Trophoblast cell (in vitro differentiated cells and primary cell): ENCODE measurements at regions not wholly inside any gene's neighbourhood (a gene's known extent, or its start where the extent isn't known, plus 50 kb on each side); places are given as distances from the start of the nearest gene placed in this dataset.

Experiments
- DNase-seq, 2 donors: peaks; one replicate each; pipeline ENCODE4 v3.0.0-alpha.2; 2016
- H2AFZ ChIP-seq: 2 replicates; pipeline ENCODE4 v1.6.1; 2013; ENCODE audit warnings: low read length, moderate library complexity, mild to moderate bottlenecking; ENCODE audit not compliant: insufficient read depth, poor library complexity
- H2AK5ac ChIP-seq: 2 replicates; pipeline ENCODE4 v1.6.1; 2013; ENCODE audit warnings: mild to moderate bottlenecking, low read length
- H2BK120ac ChIP-seq: 2 replicates; pipeline ENCODE4 v1.6.1; 2013; ENCODE audit warnings: low read length, mild to moderate bottlenecking, moderate library complexity; ENCODE audit not compliant: insufficient read depth, poor library complexity
- H2BK12ac ChIP-seq: 2 replicates; pipeline ENCODE4 v1.6.1; 2013; ENCODE audit warnings: mild to moderate bottlenecking, low read length, moderate library complexity
- H2BK5ac ChIP-seq: 2 replicates; pipeline ENCODE4 v1.6.1; 2013; ENCODE audit warnings: low read length, low read depth, moderate library complexity, mild to moderate bottlenecking; ENCODE audit not compliant: poor library complexity
- H3K14ac ChIP-seq: 2 replicates; pipeline ENCODE4 v1.6.1; 2013; ENCODE audit warnings: mild to moderate bottlenecking, low read length
- H3K18ac ChIP-seq: 2 replicates; pipeline ENCODE4 v1.6.1; 2013; ENCODE audit warnings: mild to moderate bottlenecking, low read length
- H3K23ac ChIP-seq: 2 replicates; pipeline ENCODE4 v1.6.1; 2013; ENCODE audit warnings: low read length
- H3K27ac ChIP-seq: 2 replicates; pipeline ENCODE4 v1.5.1; 2013; ENCODE audit warnings: low read depth, mild to moderate bottlenecking, inconsistent platforms, low read length, moderate library complexity
- H3K27me3 ChIP-seq: 2 replicates; pipeline ENCODE4 v1.6.1; 2013; ENCODE audit warnings: inconsistent platforms, mild to moderate bottlenecking, low read length, moderate library complexity; ENCODE audit not compliant: insufficient read depth
- H3K36me3 ChIP-seq, 2 experiments: 1 replicate in 1 of 2; 2 replicates in 1 of 2; pipeline ENCODE4 v1.6.1; 2013; ENCODE audit warnings: low read length in 2 of 2, mild to moderate bottlenecking in 2 of 2, moderate library complexity in 1 of 2; ENCODE audit not compliant: insufficient read depth in 2 of 2, control insufficient read depth in 1 of 2
- H3K4ac ChIP-seq: 2 replicates; pipeline ENCODE4 v1.6.1; 2013; ENCODE audit warnings: low read depth, mild to moderate bottlenecking, low read length, moderate library complexity
- H3K4me1 ChIP-seq, 2 experiments: 1 replicate in 1 of 2; 2 replicates in 1 of 2; pipeline ENCODE4 v1.6.1; 2013; ENCODE audit warnings: low read length in 2 of 2, mild to moderate bottlenecking in 2 of 2, moderate library complexity in 1 of 2; ENCODE audit not compliant: insufficient read depth in 2 of 2, control insufficient read depth in 1 of 2
- H3K4me2 ChIP-seq: 2 replicates; pipeline ENCODE4 v1.6.1; 2013; ENCODE audit warnings: inconsistent platforms, mild to moderate bottlenecking, low read length, moderate library complexity
- H3K4me3 ChIP-seq: 2 replicates; pipeline ENCODE4 v1.5.1; 2013; ENCODE audit warnings: mild to moderate bottlenecking, low read depth, low read length, inconsistent platforms
- H3K79me1 ChIP-seq: one replicate; pipeline ENCODE4 v1.6.1; 2013; ENCODE audit warnings: low read length
- H3K79me2 ChIP-seq: 2 replicates; pipeline ENCODE4 v1.6.1; 2013; ENCODE audit warnings: low read length, mild to moderate bottlenecking; ENCODE audit not compliant: control insufficient read depth, insufficient read depth, poor library complexity
- H3K9ac ChIP-seq: 2 replicates; pipeline ENCODE4 v1.6.1; 2013; ENCODE audit warnings: mild to moderate bottlenecking, low read length
- H3K9me3 ChIP-seq: 2 replicates; pipeline ENCODE4 v1.6.1; 2013; ENCODE audit warnings: low read depth, mild to moderate bottlenecking, control low read depth, inconsistent platforms, low read length; ENCODE audit not compliant: insufficient read depth
- H4K12ac ChIP-seq: 2 replicates; pipeline ENCODE4 v1.6.1; 2013; ENCODE audit warnings: low read depth, mild to moderate bottlenecking, low read length, moderate library complexity
- H4K8ac ChIP-seq: 2 replicates; pipeline ENCODE4 v1.6.1; 2013; ENCODE audit warnings: low read depth, mild to moderate bottlenecking, low read length, moderate library complexity
- H4K91ac ChIP-seq: one replicate; pipeline ENCODE4 v1.6.1; 2013; ENCODE audit warnings: low read depth, mild to moderate bottlenecking, low read length, moderate library complexity
- WGBS: extraction: QIAGEN DNeasy Blood & Tissue Kit; methylation state at CpG from one replicate; pipeline ENCODE4 v1.1.7; 2013; ENCODE audit warnings: missing lambda C conversion rate; ENCODE audit not compliant: insufficient read length, insufficient coverage; ENCODE audit errors: extremely low coverage; 5-methylcytosine and 5-hydroxymethylcytosine counted together

- Histone ChIP-seq H3K79me2 (no peaks in the 10 kb centered on the region), H3K18ac (no peak overlapping the region), H2BK120ac (no peak overlapping the region), H3K4me2 (no peak overlapping the region), H4K91ac (no peak overlapping the region), H3K9ac (no peak overlapping the region), H3K4me3 (no peak overlapping the region), H4K12ac (no peak overlapping the region), H3K27ac (no peak overlapping the region), H3K9me3 (no peaks in the 10 kb centered on the region), H2BK5ac (no peak overlapping the region), H3K4ac (no peak overlapping the region), H2AK5ac (no peak overlapping the region), H3K27me3 (no peaks in the 10 kb centered on the region), H3K23ac (no peak overlapping the region), H3K36me3 (no peaks in the 10 kb centered on the region), H3K14ac (no peak overlapping the region), H3K4me1 (no peaks in the 10 kb centered on the region), H4K8ac (no peak overlapping the region), H2BK12ac (no peak overlapping the region), H3K79me1 (no peaks in the 10 kb centered on the region), H2AFZ (no peak overlapping the region)
- DNase-seq: no peak
These were observed 62.7 kb upstream of the BRINP3 start for GRCh38 chr1:190540366-190540765.

GRCh38 chr1:190551638-190552037 is 74.0 kb upstream of the BRINP3 start:
- H3K23ac ChIP-seq: no peak overlapping the region
- no peak overlapping the region for H2AK5ac ChIP-seq
- no peak overlapping the region for H4K8ac ChIP-seq
- no peak overlapping the region for H3K4me3 ChIP-seq
- no peaks in the 10 kb centered on the region for H3K4me1 ChIP-seq
- H3K14ac ChIP-seq: no peak overlapping the region
- H3K18ac ChIP-seq: no peak overlapping the region
- no peaks in the 10 kb centered on the region for H3K36me3 ChIP-seq
- no peak overlapping the region for H2AFZ ChIP-seq
- H3K9ac ChIP-seq: no peak overlapping the region
- H3K4ac ChIP-seq: no peak overlapping the region
- WGBS: no CpG with 5 or more reads among the region's 1 CpG
- no peaks in the 10 kb centered on the region for H3K9me3 ChIP-seq
- H3K79me2 ChIP-seq: no peaks in the 10 kb centered on the region
- no peak overlapping the region for H2BK5ac ChIP-seq
- no peak overlapping the region for H3K4me2 ChIP-seq
- H3K79me1 ChIP-seq: no peaks in the 10 kb centered on the region
- DNase-seq: no peak
- no peak overlapping the region for H4K91ac ChIP-seq
- no peak overlapping the region for H4K12ac ChIP-seq
- H2BK12ac ChIP-seq: no peak overlapping the region
- no peak overlapping the region for H3K27ac ChIP-seq
- no peaks in the 10 kb centered on the region for H3K27me3 ChIP-seq
- H2BK120ac ChIP-seq: no peak overlapping the region

GRCh38 chr1:190560161-190560681 is 82.6 kb upstream of the BRINP3 start:
- Histone ChIP-seq H3K18ac (no peak overlapping the region), H2AFZ (no peak overlapping the region), H4K12ac (no peak overlapping the region), H2AK5ac (no peak overlapping the region), H3K14ac (no peak overlapping the region), H2BK120ac (no peak overlapping the region), H3K79me2 (no peaks in the 10 kb centered on the region), H3K4ac (no peak overlapping the region), H3K4me2 (no peak overlapping the region), H3K36me3 (no peaks in the 10 kb centered on the region), H4K8ac (no peak overlapping the region), H3K4me1 (no peaks in the 10 kb centered on the region), H3K23ac (no peak overlapping the region), H3K9ac (no peak overlapping the region), H3K27ac (no peak overlapping the region), H3K9me3 (peaks cover 3% of the 10 kb centered on the region), H3K27me3 (no peaks in the 10 kb centered on the region), H3K79me1 (no peaks in the 10 kb centered on the region), H4K91ac (no peak overlapping the region), H2BK5ac (no peak overlapping the region), H2BK12ac (no peak overlapping the region), H3K4me3 (no peak overlapping the region)
- DNase-seq: no peak
- WGBS: no CpG with 5 or more reads among the region's 1 CpG

DNA sequence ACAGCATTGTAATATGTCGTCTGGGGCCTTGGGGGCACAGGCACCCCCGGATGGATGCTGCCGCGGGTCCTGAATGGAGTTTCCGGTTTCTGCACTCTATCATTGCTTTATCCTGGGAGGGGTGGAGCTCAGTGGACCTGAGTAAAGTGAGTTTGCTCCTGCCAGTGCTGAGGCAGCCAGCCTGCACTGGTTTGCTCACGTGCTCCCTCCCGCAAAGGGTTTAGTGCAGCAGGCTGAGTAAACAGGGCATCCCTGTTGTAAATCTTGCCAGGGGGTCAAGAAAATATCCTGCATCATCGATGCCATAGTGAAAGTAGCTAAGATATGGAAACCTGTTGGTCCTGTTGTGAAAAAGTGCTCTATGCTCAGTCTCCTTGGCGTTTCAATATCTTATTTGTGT is 85.6 kb upstream of the BRINP3 start:
- Histone ChIP-seq H3K4ac (no peak overlapping the region), H3K23ac (no peak overlapping the region), H3K4me2 (no peak overlapping the region), H2BK12ac (no peak overlapping the region), H4K91ac (no peak overlapping the region), H4K12ac (no peak overlapping the region), H3K14ac (no peak overlapping the region), H3K79me1 (no peaks in the 10 kb centered on the region), H2BK120ac (no peak overlapping the region), H3K4me1 (no peaks in the 10 kb centered on the region), H3K27me3 (no peaks in the 10 kb centered on the region), H3K27ac (no peak overlapping the region), H2BK5ac (no peak overlapping the region), H4K8ac (no peak overlapping the region), H3K9ac (no peak overlapping the region), H3K9me3 (peaks cover 3% of the 10 kb centered on the region), H3K4me3 (no peak overlapping the region), H3K79me2 (no peaks in the 10 kb centered on the region), H2AFZ (no peak overlapping the region), H2AK5ac (no peak overlapping the region), H3K36me3 (no peaks in the 10 kb centered on the region), H3K18ac (no peak overlapping the region)
- WGBS: no CpG with 5 or more reads among the region's 9 CpGs
- no peak for DNase-seq
